Neural cell (in vitro differentiated cells): ENCODE measurements at regions not wholly inside any gene's neighbourhood (a gene's known extent, or its start where the extent isn't known, plus 50 kb on each side); places are given as distances from the start of the nearest gene placed in this dataset.

ENCODE experiments used
- EP300 ChIP-seq: fragments of 450-650 bp; conservative IDR thresholded peaks from 2 replicates; pipeline ENCODE4 v1.6.1; 2014; ENCODE audit warnings: antibody characterized with exemption, mild to moderate bottlenecking, moderate library complexity; ENCODE audit not compliant: poor library complexity, severe bottlenecking
- EZH2 ChIP-seq: fragments of 200-600, 300-800 bp; shearing (Covaris generic), sonication (generic); IDR thresholded peaks from 2 replicates; pipeline ENCODE4 v1.6.1; 2014; ENCODE audit warnings: antibody characterized with exemption, low read length, borderline replicate concordance, mild to moderate bottlenecking; ENCODE audit not compliant: insufficient read depth, poor library complexity, severe bottlenecking
- MXI1 ChIP-seq: fragments of 450-650 bp; conservative IDR thresholded peaks from 2 replicates; pipeline ENCODE4 v1.6.1; 2014; ENCODE audit warnings: antibody characterized with exemption, mild to moderate bottlenecking; ENCODE audit not compliant: poor library complexity, severe bottlenecking
- RAD21 ChIP-seq: fragments of 450-650 bp; conservative IDR thresholded peaks from 2 replicates; pipeline ENCODE4 v1.6.1; 2014; ENCODE audit warnings: antibody characterized with exemption, mild to moderate bottlenecking, moderate library complexity
- REST ChIP-seq: IDR thresholded peaks from 2 replicates; pipeline ENCODE4 v1.6.1; 2012; ENCODE audit warnings: borderline replicate concordance
- TAF1 ChIP-seq: IDR thresholded peaks from 2 replicates; pipeline ENCODE4 v1.6.1; 2012; ENCODE audit warnings: low read depth
- TF ChIP-seq, protein P1 (sequence below): fragments of 450-650 bp; IDR thresholded peaks from 2 replicates; pipeline ENCODE4 v1.5.1; 2014; ENCODE audit warnings: antibody characterized with exemption, mild to moderate bottlenecking, moderate library complexity; ENCODE audit not compliant: poor library complexity, severe bottlenecking

DNA sequence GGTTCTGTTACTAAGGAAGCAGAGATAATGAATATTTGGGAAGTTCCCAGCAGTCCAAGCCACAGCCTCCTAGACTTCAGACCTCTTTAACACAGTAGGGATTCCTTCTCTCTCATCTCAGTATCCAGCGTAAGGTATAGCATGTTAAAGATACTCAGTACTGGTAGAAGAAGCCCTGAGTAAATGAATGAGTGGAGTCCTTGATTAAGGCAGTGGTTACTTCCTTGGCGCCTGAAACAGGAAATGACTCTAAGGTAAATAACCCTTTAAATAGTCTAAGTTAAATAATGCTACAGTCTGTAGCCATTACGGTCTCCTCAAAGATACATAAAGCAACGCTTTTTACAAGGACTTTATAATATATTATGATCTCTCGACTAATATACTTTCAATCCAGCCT, 650.8 kb upstream of the MIR17HG start:
- TF ChIP-seq, protein P1, sequence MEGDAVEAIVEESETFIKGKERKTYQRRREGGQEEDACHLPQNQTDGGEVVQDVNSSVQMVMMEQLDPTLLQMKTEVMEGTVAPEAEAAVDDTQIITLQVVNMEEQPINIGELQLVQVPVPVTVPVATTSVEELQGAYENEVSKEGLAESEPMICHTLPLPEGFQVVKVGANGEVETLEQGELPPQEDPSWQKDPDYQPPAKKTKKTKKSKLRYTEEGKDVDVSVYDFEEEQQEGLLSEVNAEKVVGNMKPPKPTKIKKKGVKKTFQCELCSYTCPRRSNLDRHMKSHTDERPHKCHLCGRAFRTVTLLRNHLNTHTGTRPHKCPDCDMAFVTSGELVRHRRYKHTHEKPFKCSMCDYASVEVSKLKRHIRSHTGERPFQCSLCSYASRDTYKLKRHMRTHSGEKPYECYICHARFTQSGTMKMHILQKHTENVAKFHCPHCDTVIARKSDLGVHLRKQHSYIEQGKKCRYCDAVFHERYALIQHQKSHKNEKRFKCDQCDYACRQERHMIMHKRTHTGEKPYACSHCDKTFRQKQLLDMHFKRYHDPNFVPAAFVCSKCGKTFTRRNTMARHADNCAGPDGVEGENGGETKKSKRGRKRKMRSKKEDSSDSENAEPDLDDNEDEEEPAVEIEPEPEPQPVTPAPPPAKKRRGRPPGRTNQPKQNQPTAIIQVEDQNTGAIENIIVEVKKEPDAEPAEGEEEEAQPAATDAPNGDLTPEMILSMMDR = no peak
- TF ChIP-seq MXI1 = no peak
- no peak for TF ChIP-seq RAD21
- TF ChIP-seq EZH2 = no peak
- TF ChIP-seq REST = no peak
- no peak for TF ChIP-seq TAF1
- no peak for TF ChIP-seq EP300
